Fibroblast of mammary gland (primary cell): ENCODE measurements at regions not wholly inside any gene's neighbourhood (a gene's known extent, or its start where the extent isn't known, plus 50 kb on each side); places are given as distances from the start of the nearest gene placed in this dataset.
A peak's percentile ranks its signal among the peaks of the same experiment; 100 is the strongest.
"Not testable (repeated sequence)": the region's sequence is repeated elsewhere in the genome, so short reads cannot be mapped to it uniquely, and the experiment has no call there.

Experiments
- DNase-seq: peaks from one replicate; pipeline ENCODE4 v3.0.0-alpha.2; 2010; ENCODE audit warnings: low read depth
- H3K4me3 ChIP-seq: 2 replicates; pipeline ENCODE4 v1.5.1; 2011; ENCODE audit warnings: low read depth, mild to moderate bottlenecking, low read length, moderate library complexity; ENCODE audit not compliant: control insufficient read depth
- CTCF ChIP-seq: conservative IDR thresholded peaks from 2 replicates; pipeline ENCODE4 v1.5.1; 2011; ENCODE audit warnings: low read depth, low read length, inconsistent platforms; ENCODE audit not compliant: control insufficient read depth, insufficient read depth

- peak; percentile 41 for DNase-seq
- H3K4me3 ChIP-seq = no peak overlapping the region
These were observed 72.2 kb upstream of the SLC25A33 start for GRCh38 chr1:9466780-9467758.

DNA sequence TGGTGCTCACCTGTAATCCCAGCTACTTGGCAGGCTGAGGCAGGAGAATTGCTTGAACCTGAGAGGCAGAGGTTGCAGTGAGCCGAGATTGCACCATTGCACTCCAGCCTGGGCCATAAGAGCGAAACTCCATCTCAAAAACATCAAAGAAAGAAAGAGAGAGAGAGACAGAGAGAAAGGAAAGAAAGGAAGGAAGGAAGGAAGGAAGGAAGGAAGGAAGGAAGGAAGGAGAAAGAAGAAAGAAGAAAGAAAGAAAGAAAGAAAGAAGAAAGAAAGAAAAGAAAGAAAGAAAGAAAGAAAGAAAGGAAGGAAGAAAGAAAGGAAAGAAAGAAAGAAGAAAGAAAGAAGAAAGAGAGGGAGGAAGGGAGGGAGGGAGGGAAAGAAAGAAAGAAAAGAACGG, 69.4 kb upstream of the SLC25A33 start:
- H3K4me3 ChIP-seq, DNase-seq: not testable (repeated sequence)

More at GRCh38 chr1:9466780-9467758, 72.2 kb upstream of the SLC25A33 start:
- TF ChIP-seq CTCF = no peak

- TF ChIP-seq CTCF = no peak
- no peak overlapping the region for H3K4me3 ChIP-seq
- DNase-seq = no peak
These were observed 67.6 kb upstream of the SLC25A33 start for GRCh38 chr1:9471679-9472078.

DNA sequence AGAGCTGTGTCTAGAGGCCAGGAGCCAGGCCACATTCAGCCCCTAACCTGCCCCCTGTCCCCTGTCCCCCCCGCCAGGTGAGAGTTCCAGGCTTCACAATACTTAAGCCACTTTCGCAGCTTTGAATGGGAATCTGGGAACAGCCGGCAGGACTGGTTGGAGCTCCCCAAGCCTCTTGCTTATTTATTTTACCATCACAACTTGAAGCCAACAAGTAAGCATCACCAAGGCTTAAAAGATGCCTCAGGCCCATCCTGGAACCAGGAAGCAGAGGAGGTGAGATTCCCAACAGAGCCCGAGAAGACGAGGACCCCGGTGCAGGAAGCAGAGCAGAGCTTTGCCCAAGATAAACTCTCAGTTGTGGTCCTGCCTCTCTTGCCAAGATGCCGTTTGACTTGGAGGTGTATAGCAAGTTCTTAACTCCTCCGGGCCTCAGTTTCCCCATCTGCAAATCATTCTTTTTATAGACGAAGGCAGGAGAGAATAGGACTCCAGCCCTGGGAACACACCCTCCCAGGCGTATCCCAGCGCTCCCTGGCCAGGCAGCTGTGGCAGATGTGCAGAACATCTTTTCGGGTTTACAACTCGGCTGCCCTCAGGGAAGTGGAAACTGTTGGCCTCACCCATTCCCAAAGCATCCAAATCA, 66.8 kb upstream of the SLC25A33 start:
- no peak overlapping the region for H3K4me3 ChIP-seq
- TF ChIP-seq CTCF = no peak
- no peak for DNase-seq

DNA sequence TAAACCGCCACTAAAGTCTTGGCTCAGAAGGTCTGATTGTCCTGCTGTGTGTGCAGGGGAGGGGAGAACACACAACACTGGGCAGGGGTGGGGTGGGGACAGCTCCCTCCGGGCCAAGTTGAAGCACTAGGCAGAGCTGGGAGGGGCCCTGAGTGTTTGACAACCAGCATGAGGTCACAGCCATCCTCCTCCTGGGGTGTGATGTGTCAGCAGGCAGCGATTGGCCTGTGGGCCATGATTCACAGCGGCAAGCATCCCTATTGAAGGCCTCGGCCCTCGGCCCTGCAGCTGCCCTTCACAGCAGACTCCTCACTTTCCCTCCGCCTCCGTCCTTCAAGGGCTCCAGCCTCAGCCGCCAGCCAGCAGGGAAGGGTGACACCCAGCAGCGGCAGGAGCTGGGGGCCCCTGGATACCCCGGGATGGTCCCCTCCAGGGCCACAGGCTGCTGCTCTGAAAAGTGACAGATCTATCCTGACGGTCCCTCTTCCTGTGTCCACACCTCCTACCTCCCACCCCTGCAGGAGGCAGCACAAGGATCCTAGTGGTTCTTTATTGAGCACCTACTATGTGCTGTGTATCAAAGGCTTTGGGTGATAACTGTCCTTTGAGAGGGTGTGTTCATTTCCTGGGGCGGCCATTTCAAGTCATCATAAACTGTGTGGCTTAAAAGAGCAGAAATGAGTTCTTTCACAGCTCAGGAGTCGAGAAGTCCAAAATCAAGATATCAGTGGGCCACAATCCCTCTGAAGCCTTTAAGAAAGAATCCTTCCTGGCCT, 66.0 kb upstream of the SLC25A33 start:
- no peak overlapping the region for H3K4me3 ChIP-seq
- no peak for TF ChIP-seq CTCF
- peak; percentile 93 for DNase-seq

DNA sequence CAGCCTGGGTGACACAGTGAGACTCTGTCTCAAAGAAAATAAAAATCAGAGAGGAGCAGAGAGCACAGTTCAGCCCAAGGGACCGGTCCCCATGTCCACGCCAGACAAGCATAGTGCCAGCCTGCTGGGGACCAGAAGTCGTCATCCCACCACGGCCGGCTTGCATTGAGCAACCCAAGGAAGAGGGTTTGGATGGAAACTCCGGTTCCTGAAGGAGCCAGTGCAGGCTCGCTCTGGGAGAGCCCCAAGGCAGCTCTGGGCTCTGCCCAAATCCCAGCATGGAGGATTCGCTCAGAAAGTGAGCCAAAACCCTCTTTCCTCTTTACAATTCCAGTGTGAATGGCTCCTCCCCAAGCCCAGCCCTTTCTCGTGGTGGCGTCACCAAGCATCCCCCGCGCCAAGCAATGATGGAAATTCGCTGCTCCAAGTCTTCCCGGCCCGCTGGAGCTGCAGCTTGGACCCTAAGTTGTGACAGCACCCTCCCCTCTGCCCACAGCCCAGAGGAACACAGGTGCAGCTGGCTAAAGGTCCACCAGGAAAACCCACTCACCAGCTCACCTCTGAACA, 64.1 kb upstream of the SLC25A33 start:
- DNase-seq = no peak
- no peak overlapping the region for H3K4me3 ChIP-seq
- no peak for TF ChIP-seq CTCF
